Left renal cortex interstitium (tissue), 4 donors: ENCODE measurements at regions not wholly inside any gene's neighbourhood (a gene's known extent, or its start where the extent isn't known, plus 50 kb on each side); places are given as distances from the start of the nearest gene placed in this dataset.
"Not testable (repeated sequence)": the region's sequence is repeated elsewhere in the genome, so short reads cannot be mapped to it uniquely, and the experiment has no call there.

ENCODE experiments used
- DNase-seq, 4 donors: peaks; one replicate each; pipeline ENCODE4 v3.0.0-alpha.2; 2013; ENCODE audit warnings: low read depth in 4 of 4, low spot score in 2 of 4, missing footprints in 1 of 4

DNA sequence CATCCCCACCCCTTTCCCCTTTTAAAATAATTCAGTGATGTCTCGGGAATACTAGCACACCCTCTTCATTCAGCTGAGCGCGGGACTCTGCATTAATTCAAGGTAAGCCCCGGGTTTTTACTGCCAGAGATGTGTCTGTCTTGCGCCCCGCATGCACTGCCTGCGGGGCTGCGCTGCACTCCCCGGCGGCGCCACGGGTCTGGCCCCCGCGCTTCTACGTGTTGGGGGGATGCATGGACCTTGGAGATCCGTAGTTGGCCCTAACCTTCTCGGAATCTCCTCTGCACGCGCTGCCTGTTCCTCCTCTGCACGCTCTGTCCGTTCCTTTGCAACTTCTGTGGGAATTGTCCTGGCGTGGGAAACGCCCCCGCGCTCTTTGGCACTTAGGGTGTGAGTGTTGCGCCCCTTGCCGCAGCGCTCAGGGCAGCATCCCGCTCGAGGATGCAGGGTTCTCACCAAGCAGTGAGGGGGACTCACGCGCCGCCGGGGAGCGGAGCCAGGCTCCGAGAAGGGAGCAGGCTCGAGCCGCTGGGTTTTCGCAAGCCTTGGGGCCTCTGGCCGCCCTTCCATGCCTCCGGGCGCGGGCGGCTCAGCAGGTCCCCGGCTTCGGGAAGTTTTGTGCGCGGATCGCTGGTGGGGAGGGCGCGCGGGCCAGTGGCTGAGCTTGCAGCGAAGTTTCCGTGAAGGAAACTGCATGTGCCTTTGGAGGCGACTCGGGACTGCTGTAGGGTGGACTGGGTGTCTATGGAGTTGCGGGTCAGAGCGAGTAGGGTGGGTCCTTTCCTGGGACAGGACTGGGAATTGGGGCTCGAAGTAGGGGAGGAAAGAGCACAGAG, 165.1 kb upstream of the CACNA1E start:
- DNase-seq: no peak

DNA sequence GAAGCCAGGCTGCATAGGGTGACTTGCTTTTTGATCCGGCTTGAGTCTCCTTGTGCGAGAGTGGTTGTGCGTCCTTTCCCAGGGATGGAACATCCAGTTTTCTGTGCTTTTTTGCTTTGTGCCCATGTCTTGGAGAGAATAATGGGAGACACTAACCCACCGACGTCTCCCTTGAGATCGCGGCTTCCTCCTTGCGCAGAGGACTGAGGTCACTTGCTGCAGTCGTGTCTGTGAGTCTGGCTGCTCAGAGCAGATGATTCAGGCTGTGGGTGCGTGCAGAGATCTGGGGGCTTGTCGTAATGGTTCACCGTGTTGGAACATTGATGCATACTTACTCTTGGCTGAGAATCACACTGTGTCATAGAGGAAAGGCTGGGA, 164.5 kb upstream of the CACNA1E start:
- no peak for DNase-seq

DNA sequence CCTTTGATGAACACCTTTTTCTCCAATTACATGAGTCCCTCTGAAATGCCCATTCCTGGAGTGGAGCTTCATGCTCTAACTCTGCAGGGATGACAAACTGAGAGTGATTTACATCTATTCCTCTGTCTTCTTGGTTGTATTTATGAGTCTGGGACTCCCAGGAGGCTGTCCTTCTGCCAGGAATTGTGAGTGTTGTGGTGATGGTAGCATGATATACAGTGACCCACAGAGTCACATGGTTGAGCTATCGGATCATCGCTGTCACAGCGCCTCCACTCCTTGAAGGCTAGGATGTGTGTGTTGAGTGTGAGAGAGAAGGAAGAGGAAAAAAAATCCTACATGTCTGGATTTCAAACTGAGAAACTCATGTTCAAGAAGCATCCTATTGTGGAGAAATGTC, 163.4 kb upstream of the CACNA1E start:
- no peak for DNase-seq

DNA sequence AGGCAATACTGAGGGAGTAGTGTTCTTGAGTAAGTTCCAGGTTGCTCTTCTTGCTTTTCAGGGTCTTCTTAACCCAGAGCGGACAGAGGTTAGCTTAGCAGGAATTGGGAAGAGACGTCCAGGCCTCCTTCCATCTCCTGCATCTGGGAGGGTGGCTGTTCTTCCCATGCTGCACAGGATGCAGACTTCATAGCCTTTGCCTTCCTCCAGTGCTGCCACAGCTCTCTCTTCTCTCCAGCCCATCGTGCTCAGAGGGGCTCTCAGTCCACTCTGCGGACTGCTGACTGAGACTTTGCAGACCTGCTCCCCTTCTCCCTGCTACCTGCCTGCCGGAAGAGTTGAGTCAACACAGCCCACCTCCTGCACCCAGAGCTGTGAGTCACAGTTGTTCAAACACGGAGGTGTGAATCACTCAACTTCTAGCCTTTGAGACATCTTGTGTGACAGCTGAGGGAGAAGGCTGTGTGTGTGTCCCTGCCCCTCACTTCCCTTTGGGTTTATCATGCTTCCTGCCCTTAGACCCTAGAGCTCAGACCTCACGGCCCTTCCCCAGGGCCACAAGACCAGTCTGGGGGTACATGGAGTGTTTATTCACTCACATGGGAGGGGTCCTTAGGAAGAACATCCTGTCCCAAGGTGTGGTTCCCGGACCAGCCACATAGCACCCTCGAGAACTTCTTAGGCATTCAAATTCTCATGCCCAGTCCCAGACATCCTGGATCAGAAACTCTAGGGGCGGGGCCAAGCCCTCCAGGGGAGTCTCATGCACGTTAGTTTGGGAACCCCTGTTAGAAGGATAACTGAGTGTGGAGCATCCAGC, 158.3 kb upstream of the CACNA1E start:
- DNase-seq: no peak

DNA sequence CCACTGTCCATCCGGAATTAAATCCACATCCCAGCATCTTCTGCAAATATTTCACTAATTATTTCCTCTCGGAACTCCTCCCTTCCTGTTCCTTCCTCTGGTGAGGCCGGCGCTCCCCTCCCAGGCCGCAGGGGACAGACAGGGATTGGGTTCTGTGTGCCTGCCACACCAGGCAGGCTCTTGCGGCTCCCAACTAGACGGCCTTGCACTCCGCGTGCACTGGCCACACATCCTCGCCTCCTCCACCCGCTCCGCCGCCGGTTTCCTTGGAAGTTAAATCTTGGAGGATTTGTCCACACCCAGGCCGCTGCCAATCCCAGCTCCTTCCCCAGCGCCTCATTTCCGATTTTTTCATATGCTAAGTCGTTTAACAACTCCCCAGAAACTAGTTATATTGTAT, 157.6 kb upstream of the CACNA1E start:
- not testable (repeated sequence) for DNase-seq

DNA sequence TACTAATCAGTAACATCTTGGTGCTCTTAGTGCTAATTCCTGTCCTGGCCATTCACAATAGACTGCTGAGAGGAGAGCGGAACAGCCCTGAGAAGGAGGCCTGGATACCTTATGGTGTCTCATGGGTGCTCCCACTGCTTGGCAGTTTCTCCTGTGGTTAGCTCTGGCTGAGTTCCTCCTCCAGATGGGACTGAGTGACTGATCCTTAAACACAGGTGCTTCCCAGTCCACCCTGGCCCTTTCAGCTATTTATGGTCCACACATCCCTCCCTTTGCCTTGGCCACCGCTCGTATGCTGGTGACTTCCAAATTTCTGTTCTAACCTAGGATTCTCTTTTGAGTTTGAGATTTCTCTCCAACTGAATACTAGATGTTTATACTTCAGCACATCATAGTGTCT, 157.0 kb upstream of the CACNA1E start:
- DNase-seq: no peak

DNA sequence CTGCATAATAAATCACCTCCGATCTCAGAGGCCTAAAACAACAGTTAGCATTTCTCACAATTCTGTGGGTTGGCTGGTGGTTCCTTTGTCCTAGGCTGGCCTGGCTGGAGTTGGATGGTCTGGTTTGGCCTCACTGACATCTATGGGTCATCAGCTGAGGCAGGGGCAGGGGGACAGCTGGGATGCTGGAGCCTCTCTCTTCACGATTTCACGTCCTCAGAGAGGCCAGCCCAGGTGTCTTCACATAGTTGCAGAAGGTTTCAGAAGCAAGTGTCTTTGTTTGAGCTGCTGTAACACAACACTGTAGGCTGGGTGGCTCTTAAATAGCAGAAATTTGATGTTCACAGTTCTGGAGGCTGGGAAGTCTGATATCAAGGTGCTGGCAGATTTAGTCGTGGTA, 155.5 kb upstream of the CACNA1E start:
- DNase-seq: no peak

DNA sequence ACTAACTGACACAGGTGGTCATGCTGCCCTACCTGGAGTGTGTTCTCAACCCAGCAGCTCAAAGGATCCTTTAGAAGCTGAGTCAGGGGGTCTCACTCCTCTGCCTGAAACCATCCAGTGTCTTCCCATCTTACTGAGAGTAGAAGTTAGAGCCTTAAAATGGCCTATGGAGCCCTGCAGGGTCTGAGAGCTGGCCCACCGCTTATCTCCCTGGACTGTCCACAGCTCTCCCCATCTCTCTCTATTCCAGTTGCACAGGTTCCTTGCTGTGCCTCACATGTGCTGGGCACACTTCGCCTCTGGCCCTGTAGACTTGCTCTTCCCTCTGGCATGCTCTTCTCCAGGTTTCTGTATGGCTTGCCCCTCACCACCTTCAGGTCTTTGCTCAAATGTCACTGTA, 148.6 kb upstream of the CACNA1E start:
- no peak for DNase-seq

DNA sequence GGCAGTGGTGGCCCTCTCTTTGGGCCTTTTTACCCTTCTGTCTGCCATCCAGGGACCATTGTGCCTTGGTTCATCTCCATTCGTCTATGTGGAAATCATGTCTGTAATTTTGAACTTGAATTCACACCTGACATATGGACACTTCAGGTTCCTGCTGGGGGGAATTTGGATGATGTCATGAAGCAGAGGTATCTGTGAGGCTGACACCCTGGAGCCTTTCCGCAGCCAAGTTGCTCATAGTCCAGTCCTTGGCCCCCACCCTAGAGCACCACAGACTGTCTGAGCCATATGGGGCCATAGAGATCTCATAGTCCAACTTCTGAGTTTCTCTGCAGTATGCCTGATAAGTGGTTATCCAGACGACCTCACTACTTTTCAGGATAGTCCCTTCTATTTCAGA, 147.7 kb upstream of the CACNA1E start:
- no peak for DNase-seq

DNA sequence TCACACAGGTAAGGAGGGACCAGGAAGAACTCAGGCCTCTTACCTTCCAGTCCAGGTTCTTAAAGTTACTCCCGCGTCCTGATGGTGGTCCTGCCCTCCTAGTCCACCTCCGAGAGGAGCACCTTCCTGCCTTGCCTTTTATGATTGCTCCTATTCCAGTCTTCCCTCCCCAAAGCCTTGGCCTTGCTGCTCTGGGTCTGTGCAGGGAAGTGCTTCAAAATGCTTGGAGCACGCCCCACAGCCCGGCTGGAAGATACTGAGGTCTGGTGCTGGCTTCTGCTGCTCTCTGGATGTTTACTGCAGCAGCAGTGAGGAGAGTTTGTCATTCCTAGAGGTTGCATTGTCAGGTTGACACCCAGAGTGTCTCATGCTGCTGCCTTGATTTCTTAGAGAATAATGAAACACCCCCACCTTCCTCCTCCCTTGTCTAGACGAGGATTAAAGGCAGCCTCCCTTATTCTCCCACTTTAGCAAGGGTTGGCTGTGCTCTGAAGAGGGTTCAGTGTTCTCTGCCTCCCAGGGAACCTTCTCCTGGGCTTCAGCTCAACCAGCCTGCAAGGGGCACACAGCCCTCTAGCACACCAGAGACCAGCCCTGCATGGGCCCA, 142.2 kb upstream of the CACNA1E start:
- no peak for DNase-seq

DNA sequence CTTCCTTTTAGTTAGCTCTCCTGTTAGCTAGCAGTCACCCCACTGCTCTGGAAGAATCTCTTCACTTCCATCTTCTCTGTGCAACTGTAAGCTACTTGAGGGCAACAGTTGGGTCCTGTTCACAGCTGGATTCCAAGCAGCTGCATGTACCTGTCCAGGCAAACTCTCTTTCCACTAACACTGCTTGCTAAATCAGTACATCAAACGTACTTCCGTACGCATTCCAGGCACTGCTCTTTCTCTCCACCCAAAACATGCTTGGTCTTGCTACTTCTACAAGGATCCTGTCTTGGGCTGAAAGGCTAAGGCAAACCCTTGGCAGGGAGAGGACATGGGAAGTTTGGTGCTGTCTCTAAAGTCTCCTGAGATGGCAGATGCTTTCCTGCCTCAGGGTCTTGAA, 139.2 kb upstream of the CACNA1E start:
- DNase-seq: no peak

DNA sequence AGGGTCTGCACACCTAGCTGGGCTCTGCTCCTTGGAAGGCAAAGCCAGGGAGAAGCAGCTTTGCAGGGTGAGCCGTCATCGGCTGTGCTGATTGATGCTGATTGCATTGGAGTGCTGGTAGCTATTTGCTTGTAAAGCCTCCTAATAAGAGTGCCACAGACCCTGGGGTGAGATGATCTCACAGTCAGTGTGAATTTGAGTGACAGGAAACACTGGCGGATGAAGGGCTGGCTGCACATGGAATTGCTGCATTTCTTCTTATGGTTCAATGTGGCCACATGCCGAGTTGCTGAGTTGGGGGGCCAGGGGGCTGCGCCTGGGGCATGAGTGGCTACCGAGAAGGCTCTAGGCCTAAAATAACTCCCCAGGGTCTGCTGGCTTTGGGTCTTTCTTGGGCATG, 138.2 kb upstream of the CACNA1E start:
- no peak for DNase-seq

DNA sequence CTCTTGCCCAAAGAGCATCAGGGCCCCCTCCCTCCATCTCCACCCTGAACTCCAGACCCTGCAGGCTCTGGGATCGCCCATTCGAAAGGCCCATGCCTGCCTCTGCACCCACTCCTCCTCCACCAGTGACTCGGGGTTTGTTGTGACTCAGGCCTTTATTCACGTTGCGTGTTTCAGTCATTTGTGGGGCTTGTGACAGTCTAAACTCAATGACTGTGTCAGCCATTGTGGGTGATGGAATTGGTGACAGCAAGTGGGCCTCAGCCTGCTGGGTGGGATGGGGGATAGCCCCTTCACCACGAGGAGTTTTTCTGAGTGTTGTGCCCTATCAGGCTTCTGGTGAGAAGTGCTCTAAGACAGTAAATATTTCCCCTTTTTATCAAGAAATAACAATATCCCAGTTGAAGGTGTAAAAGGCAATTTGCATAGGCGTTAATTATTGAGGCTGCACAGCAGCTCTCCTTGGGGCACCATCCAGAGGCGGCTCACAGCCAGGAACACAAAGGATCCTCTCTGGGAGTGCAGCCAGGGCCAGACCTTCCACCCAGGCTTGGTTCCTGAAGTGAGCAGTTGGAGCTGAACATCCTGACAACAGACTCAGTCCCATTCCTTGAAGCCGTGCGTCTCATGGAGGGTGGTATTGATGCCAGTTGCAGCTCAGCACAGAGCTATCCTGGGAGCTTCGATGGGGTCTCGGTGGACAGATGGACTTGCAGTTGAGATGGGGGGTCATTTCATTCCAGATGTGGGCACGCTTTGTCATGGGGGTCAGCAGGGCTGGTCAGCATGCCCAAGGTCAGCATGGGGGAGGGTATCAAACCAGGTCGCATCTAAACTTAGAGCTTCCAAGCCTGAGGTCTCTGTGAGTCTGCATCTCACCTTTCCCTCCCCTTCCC, 135.6 kb upstream of the CACNA1E start:
- DNase-seq: no peak

DNA sequence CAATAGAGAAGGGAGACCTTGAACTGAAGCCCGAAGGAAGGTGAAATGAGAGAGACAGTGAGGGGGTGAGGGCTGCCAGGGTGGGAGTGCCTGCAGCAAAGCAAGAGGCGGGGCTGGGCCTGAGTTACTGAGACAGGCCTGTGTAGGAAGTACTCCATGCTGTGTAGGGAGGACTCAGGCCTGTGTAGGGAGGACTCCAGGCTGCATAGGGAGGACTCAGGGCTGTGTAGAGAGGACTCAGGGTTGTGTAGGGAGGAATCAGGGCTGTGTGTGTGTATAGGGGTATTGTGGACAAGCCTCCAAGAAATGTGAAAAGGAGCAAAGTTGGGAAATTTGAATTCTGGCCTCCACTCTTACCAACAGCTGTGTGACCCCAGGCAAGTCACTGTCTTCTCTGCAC, 133.8 kb upstream of the CACNA1E start:
- no peak for DNase-seq

DNA sequence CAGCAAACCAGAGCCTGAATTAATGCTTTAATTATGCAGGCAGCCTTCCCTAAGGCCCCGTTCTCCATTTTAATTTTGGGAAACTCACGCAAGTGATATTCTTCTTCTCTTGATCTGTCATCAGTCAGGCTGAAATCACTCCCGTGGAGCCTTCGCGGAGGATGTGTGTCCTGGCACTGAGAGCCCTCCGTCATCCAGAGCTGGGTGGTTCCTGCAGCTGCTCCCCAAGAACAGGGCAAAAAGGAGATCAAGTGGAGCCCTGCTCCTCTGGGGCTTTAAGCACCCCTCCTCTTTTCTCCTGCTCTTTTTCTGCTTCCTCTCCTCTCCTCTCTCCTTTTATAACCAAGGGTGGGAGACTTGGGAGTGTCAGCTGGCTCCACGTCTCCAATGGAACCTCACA, 133.2 kb upstream of the CACNA1E start:
- DNase-seq: no peak

DNA sequence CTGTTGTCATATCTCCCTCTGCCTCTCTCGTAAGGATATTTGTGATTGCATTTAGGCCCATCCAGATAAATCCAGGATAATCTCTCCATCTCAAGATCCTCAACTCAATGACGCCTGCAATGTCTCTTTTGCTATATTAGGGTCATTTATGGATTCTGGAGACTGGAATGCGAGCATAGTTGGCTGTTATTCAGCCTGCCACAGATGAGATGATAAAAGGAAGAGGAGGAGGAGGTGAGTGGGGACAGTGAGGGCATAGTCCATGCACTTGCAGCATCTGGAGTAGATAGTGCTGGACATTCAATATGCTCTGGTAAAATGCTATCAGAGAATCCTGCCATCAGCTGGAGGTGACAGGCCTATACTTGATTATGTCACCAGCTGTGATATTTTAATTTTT, 131.6 kb upstream of the CACNA1E start:
- DNase-seq: no peak

DNA sequence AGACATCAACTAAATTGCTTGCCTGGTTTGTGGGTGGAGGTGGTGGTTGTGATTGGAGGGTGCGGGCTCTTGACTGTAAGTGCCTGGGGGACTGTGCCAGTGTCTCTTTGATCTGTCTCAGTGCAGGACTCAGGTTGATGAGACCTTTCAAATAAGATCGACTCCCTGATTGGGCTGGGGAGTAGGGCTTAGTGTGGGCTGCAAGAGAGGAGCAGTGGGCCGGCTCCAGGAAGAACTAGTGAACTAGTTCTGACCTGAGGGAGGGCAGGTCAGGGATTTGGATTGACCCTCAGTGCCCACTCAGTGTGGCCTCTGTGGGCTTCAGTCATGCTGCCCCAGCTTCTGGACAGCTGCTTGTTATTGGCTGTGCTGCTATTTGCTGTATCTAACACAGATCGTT, 130.6 kb upstream of the CACNA1E start:
- no peak for DNase-seq

DNA sequence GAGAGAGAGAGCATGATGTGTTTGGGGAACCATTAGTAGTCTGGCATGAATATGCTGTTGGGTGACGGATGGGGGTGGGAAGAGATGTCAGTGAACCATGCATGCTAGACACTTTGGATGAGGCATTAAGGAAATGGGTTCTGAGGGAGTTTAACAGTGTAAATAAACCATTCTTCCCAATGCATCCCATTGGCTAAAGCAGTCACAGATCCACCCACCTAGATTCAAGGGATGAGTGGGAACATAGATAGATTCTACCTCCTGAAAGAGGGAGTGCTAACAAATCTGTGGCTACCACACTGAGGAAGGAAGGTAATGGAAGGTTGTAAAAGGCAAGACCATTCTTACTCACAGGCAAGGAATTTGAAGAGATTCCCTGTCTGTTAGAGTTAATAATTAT, 129.8 kb upstream of the CACNA1E start:
- peak in 2 of 4 donors; percentile 0 to 2 for DNase-seq

DNA sequence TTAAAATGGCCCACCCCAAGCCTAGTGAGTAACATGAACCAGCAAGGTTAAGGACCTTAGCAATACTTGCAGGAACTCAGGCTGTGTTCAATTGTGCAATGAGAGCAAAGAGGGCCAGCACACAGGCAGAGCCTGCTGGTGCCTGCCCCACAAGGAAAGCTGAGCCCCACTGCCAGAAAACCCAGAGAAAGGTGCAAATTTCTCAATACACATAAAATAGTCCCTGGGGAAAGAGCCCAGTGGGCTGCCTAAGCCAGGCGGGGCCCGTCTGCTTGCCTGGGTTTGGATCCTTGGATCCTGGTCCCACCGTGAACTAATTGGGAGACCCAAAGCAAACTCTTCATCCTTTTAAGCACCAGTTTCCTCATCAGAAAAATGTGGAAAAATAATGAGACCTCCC, 128.5 kb upstream of the CACNA1E start:
- DNase-seq: no peak

DNA sequence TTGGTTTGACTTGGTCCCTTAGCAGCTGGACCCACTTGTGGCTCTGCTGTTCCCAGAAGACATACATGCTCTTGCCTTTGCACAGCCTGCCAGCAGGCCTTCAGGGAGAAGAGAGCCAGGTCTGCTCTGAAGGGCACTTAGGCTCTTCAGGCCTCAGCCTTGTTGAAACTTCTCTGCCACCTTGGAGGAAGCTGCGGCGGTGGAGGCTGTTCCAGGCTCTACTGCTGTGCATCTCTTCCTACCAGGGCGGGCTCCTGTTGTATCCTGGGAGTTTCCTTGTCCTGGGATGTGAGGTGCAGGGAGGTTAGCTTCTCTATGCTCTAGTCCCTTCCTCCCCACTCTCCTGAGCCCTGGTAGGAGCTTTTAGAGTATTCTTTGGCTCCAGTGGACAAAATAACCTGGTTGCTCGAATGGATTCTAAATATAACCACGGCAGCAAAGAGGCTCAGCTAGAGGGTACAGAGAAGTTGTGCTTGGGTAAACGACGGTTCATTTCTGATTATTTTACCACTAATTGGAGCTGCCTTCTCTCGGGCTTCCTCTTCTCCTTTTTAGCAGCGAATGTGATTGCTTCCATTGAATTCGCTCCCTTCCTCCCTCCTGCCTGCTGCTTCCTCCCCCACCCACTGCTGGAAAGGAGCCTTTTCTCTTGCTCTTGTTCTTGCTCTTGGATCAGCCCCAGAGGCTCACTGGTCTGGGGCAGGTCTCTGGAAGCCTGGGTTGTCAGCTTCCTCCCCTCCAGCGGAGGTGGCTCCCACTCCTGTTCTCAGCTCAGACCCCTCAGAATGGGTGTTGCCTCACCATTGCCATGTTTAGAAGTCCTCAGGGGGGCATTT, 126.6 kb upstream of the CACNA1E start:
- no peak for DNase-seq
